ENCODE measurements at regions not wholly inside any gene's neighbourhood (a gene's known extent, or its start where the extent isn't known, plus 50 kb on each side); places are given as distances from the start of the nearest gene placed in this dataset.

DNA sequence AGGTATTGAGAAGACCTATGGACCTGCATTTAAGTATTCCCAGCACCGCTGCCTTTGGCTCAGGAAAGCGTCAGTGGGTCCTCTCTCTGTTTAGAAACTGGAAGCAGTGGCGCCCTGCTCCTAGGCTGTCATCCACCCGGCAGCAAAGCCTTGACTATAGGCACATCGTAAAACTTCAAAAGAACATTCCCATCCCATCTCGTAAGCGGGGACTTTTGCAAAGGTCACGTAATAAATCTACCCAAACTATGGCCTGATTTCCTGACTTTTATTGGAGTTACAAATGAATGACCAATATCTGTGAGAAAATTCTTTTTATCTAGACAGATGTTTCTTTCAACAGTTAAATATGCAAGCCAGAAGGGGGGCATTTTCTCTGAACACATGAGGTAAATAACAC is 115.8 kb upstream of the TCERG1L start:
- TF ChIP-seq, protein P1, sequence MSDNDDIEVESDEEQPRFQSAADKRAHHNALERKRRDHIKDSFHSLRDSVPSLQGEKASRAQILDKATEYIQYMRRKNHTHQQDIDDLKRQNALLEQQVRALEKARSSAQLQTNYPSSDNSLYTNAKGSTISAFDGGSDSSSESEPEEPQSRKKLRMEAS (IDR thresholded peaks at IDR 0.05; ENCODE audit: low read depth, low read length): no peak
- TF ChIP-seq CTCF (IDR thresholded peaks at IDR 0.05; ENCODE audit: low read depth, low read length) (no peak), POLR2A (IDR thresholded peaks at IDR 0.05; ENCODE audit: extremely low read depth, insufficient read length) (no peak)

All from NB4 (cell line).